GM11168 (cell line): ENCODE measurements at regions not wholly inside any gene's neighbourhood (a gene's known extent, or its start where the extent isn't known, plus 50 kb on each side); places are given as distances from the start of the nearest gene placed in this dataset.
"Not testable (repeated sequence)": the region's sequence is repeated elsewhere in the genome, so short reads cannot be mapped to it uniquely, and the experiment has no call there.

Experiments used
- in situ Hi-C: fragments of 300-500 bp; cut with MboI; formaldehyde crosslinking; loops from one replicate; pipeline ENCODE4 v1.12.0; 2022; ENCODE audit warnings: low sequenced_read_pairs; ENCODE audit not compliant: unreplicated experiment

- in situ Hi-C loops: no loop called here
Measured at GRCh38 chr5:1963358-1963757, 80.6 kb upstream of the IRX4 start.

- in situ Hi-C loops: no loop called here
Measured at GRCh38 chr5:1962619-1963355, 80.1 kb upstream of the IRX4 start.

- in situ Hi-C loops: no loop called here
Measured at GRCh38 chr5:1961952-1962595, 79.3 kb upstream of the IRX4 start.

GRCh38 chr5:1961304-1961946 lies 78.7 kb upstream of the IRX4 start:
- in situ Hi-C loops: no loop called here

GRCh38 chr5:1960595-1961303 lies 78.0 kb upstream of the IRX4 start:
- in situ Hi-C loops: no loop called here

- in situ Hi-C loops: no loop called here
Measured at GRCh38 chr5:1959725-1960581, 77.2 kb upstream of the IRX4 start.

GRCh38 chr5:1959231-1959630 lies 76.5 kb upstream of the IRX4 start:
- in situ Hi-C loops: no loop called here

- in situ Hi-C loops: no loop called here
Measured at GRCh38 chr5:1958211-1959010, 75.7 kb upstream of the IRX4 start.

GRCh38 chr5:1955586-1955985 lies 72.9 kb upstream of the IRX4 start:
- in situ Hi-C loops: no loop called here

GRCh38 chr5:1953710-1954109 lies 71.0 kb upstream of the IRX4 start:
- in situ Hi-C loops: not testable (repeated sequence)

GRCh38 chr5:1952444-1953099 lies 69.8 kb upstream of the IRX4 start:
- in situ Hi-C loops: no loop called here

GRCh38 chr5:1952021-1952420 lies 69.3 kb upstream of the IRX4 start:
- in situ Hi-C loops: no loop called here

- in situ Hi-C loops: no loop called here
Measured at GRCh38 chr5:1951165-1951816, 68.6 kb upstream of the IRX4 start.

- in situ Hi-C loops: no loop called here
Measured at GRCh38 chr5:1950708-1951103, 68.0 kb upstream of the IRX4 start.

GRCh38 chr5:1950096-1950707 lies 67.5 kb upstream of the IRX4 start:
- in situ Hi-C loops: no loop called here

GRCh38 chr5:1949253-1949652 lies 66.5 kb upstream of the IRX4 start:
- in situ Hi-C loops: no loop called here

GRCh38 chr5:1948663-1949191 lies 66.0 kb upstream of the IRX4 start:
- in situ Hi-C loops: no loop called here

- in situ Hi-C loops: no loop called here
Measured at GRCh38 chr5:1948111-1948510, 65.4 kb upstream of the IRX4 start.
